HK-2 (cell line): ENCODE measurements at regions not wholly inside any gene's neighbourhood (a gene's known extent, or its start where the extent isn't known, plus 50 kb on each side); places are given as distances from the start of the nearest gene placed in this dataset.
A peak's percentile ranks its signal among the peaks of the same experiment; 100 is the strongest.

ENCODE experiments used
- DNase-seq: peaks from one replicate; pipeline ENCODE4 v3.0.0-alpha.2; 2018; ENCODE audit not compliant: unreplicated experiment

DNA sequence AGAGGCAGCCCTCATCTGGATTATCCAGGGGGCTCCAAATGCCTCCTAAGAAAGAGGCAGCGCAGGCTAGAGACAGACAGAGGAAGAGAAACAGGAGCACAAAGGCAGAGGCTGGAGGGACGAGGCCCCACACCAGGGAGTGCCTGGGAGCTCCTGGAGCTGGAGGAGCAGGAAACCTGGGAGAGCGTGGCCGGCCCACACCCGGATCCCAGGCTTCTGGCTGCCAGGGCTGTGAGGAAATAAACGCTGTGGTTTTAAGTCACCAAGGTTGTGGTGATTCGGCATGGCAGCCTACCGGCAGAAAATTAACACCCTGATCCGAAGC, 165.5 kb downstream of the OLFM1 start:
- DNase-seq = no peak

DNA sequence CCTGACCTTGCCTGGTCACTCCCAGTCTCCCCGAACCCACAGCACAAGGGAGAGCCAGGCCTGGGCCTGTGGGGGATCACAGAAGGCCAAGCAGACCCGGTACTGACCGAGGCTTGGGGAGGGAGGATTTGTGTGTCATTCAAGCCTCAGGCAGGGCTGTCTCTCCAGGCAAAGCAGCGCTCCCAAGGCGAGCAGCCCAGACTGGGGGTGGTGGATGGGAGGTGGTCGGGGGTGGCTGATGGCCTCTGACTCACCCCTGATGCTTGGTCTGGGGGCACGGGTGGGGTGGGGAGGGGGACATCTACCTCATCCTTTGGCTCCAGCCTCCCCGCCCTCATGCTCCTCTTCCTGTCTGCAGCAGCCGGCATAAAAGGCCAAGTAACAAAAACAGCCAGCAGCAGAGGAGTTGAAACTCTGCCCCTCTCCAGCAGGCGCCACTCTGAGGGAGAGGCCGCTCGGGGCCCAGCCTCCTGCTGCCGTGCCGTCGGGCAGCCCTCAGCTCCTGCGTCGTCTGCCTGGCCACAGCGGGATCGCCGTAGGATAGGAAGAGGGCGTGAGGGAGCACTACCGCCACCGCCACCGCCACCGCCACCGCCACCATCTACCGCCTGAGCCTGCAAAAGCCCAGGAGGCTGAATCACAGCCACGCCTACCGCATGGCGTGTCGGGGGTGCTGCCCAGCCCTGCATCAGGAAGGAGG, 166.0 kb downstream of the OLFM1 start:
- no peak for DNase-seq

DNA sequence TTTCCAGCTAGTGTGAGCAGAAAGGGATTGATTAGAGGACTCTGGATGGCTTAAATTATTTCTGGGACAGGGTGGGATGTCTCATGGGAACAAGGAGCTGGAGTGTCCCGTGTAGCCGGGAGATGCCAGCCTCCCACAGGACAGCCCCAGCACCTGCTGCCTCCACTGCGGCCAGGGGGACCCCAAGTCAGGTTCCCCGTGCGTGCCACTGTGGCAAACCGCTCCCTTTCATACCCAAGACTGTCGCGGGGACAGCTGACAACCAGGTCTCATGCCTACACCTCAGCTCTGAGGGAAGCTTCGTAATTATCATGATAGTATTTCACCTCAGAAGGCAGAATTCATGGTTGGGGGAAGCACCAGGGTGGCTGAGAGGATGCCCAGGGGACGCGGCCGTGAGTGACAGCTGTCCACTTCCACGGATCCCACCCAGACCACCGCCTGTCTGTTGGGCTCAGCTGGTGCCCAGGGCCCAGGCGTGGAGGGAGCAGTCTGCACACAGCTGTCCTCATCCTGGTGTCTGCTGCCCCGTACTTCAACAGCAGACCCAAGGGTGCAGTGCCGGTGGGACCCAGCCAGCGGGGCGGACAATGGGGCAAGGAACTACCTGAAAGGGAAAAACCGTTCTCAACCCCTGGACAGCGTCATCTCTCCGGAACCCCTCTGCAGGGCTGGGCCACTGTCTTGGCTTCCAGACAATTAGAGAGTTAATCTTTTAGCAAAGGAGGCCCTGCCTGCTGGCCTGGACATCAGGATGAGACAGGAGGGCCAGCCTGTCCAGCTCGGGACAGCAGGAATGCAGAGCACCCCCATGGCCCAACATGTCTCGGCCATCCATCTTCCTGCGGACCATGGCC, 166.9 kb downstream of the OLFM1 start:
- no peak for DNase-seq

DNA sequence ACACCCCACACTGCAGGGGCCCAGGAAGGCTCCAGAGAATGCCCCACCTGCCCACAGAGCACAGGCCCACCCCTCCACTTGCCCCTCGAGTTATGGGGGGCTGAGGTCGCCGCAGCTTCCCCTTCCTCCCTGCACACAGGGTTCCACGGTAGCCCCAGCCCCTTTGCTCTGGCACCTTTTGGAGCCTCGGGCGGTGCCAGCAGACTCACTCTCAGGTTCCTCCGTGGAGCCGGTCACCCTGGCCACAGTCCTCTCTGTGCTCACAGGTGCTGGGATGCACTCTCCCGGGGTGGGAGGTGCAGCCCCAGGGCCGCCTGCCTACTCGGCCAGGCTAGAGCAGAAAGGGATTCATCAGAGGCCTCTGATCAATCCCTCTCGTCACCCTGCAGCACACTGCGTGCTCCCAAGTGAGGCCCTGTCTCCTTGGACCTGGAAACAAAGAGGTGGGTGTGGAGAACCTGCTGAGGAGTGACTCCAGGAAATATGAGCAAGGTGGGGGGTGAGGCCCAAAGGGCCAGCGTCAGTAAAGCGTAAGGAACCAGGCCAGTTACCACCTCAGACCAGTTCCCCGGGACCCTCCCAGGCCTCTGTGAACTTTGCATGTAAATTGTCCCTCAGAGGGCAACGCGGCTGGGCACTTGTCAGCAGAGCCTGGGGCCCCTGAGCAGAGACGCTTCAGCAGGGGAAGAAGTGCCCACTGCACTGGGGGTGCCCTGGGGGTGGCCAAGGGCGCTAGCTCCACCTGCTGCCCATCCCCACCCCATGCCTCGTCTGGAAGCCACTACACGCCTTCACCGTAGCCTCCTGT, 167.8 kb downstream of the OLFM1 start:
- no peak for DNase-seq

DNA sequence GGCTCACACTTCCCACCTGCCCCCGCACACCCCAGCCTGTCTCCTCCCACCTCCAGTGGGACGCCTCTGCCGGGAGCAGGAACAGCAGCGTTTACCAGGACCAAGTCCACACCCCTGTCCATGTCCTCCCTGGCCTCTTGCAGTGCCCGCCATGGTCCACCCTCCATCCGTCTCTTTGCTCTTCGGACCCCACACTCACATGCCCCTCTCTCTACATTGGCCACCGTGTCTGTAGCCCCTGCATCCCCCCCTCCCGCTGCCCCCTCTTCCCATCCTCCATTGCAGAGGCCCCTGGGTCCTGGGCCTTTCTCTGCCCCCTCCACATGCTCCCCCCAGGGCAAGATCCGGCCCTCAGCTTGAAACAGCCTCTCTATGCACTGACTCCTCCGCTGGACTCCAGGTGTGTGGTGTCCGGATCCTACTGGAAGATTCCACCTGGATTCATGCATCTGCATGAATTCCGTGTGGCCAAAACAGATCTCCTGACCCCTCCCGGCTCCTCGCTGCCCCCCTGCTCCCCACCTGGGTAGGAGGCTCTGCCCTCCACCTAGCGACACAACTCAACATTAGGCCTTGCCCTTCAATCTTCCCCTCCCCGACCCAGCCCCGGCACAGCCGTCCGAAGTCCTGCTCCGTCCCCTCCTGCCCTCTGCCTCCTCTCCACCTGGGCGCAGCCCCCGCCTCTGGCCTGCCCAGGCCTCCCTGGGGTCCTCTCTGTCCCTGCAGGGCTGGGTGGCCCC, 168.5 kb downstream of the OLFM1 start:
- DNase-seq = no peak

DNA sequence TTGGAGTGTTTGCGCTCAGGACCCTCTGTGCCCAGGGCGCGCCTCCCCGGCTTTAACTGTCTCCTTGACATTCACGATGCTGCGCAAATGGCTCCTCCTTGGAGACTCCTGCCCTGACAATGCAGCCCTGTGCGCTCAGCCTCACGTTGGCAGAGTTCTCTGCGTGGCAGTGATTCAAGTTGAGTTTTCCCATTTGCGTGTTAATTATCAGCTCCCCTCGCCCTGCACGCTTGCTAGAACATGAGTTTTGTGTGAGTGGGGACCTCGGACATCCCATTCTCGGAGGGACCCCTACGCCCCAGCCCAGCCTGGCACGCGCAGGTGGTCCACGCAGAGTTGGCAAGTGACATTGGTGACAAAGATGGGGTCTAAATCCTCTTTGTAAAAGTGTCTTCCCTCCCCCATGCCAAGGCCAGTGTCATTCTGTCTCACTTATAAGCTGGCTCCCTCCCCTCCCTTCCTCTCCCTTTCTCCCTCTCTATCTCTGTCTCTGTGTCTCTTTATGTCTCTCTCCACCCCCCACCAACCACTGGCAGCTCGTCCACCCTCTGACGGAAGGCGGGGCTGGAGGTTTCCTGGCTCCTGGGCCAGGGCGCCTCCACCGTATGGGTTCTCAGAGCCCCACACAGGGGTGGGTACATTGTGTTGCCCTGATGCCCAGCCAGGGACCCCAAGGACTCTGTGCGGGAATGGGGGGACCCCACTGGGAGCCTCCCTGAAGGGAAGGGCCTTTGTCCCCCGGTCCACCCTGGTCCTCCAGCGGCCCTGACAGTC, 169.3 kb downstream of the OLFM1 start:
- no peak for DNase-seq

DNA sequence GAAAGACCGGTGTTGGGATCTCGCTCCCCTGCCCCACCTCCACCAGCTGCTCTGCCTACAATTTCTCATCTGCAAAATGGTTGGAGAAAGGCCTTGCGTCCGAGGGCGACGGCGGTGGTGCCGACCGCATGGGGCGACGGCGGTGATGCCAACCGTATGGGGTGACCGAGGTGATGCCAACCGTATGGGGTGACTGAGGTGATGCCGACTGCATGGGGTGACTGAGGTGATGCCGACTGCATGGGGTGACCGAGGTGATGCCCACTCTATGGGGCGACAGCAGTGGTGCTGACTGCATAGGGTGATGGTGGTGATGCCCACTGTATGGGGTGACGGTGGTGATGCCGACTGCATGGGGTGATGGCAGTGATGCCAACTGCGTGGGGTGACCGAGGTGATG, 171.0 kb downstream of the OLFM1 start:
- DNase-seq = no peak

DNA sequence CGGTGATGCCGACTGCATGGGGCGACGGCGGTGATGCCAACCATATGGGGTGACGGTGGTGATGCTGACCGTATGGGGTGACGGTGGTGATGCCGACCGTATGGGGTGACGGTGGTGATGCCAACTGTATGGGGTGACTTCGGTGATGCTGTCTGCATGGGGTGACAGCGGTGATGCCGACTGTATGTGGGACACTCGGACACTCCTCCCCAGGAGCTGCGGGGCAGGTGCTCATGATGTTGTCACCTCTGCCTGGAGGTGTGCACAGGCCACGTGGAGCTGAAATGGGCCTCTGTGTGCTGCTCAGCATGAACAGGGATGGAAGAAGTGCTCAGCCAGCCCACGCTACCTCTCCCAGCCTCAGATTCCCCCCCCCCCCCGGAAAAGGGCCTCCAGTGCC, 171.8 kb downstream of the OLFM1 start:
- DNase-seq = no peak

DNA sequence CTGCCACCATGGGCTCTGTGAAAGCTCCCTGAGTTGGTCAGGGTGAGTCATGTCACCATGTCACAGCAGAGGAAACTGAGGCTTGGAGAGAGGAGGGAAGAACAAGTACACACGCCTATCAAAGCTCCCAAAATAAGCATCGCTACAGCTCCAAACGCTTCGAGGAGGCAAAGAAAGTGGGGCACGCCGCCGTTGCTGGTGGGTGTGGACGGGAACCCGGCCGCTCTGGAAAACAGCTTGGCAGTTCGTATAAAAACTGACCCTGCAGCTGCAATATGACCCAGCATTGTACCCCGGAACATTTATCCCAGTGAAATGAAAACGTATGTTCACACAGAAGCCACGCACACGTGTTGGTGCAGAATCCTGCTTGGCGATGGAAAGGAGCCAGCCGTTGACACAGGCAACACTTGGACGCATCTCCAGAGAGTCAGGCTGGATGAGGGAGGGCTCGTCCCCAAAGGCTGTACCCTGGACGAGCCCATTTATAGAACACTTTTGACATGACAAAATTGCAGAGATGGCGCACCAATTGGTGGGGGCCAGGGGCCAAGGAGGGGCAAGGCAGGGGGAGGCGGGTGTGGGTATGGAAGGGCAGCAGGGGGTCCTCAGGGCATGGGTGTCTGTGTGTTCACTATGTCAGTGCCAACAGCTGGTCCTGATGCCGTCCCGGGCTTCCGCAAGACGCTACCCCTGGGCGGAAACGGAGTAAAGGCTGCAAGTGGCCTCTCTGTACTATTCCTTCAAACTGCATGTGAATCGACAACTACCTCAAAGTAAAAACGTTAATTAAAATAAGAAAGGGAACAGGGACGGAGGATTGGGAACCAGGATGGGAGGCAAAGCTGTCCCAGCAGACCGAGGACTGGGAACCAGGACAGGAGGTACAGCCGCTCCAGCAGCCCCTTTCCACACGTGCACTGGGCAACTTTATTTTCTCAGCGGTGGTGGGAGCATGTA, 173.0 kb downstream of the OLFM1 start:
- no peak for DNase-seq

DNA sequence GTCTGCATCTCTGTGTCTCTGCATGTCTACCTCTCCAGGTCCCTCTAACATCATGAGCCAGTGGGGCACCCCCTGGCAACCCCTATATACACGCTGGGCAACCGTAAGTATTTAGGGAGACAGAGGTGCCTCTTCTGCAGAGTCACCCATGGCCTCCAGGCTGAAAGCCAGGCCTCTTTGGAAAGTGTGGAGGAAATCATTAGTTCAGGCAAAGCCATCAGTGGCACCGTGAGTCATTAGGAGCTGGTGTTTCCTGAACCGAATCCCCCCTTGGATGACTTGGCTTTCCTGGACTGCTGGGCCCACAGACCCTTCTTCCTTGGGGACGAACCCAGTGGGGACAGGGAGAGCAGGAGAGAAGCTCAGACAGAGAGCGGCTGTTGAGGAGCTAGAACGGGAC, 174.8 kb downstream of the OLFM1 start:
- DNase-seq = peak; percentile 32

DNA sequence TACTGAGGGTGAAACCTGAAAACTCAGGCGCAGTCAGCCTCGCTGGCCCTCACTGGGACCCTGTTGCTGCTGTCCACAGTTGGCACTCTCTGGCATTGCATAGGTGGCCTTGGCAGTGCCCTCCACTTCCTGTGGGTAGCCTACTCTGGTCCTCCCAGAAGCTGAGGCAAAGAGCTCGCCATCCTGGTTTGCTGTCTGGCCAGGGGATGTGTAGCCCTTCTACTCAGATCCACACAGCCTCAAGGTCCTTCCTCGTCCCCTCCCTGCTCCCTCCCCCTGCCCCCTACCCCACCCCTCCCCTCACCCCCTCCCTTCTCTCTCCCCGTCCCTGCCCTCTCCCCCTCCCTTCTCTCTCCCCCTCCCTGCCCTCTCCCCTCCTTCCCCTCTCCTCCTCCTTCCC, 176.0 kb downstream of the OLFM1 start:
- no peak for DNase-seq

DNA sequence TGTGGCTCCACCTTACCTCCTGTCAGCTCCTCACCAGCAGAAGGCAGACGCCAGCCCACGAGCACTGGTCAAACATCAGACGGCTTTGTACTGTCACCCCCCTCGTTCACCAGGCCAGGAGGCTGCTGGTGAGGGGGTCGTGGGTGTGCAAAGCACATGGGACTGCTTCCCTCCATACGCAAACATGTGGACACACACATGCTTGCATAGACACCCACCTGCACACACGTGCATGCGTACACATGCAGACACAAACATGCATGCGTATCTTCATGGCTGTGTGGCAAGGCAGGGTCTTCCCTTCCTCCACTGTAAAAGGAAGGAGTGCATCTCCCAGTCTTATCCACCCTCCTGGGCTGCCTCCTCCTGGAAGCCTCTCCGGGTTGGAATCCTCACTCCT, 178.5 kb downstream of the OLFM1 start:
- DNase-seq = no peak

DNA sequence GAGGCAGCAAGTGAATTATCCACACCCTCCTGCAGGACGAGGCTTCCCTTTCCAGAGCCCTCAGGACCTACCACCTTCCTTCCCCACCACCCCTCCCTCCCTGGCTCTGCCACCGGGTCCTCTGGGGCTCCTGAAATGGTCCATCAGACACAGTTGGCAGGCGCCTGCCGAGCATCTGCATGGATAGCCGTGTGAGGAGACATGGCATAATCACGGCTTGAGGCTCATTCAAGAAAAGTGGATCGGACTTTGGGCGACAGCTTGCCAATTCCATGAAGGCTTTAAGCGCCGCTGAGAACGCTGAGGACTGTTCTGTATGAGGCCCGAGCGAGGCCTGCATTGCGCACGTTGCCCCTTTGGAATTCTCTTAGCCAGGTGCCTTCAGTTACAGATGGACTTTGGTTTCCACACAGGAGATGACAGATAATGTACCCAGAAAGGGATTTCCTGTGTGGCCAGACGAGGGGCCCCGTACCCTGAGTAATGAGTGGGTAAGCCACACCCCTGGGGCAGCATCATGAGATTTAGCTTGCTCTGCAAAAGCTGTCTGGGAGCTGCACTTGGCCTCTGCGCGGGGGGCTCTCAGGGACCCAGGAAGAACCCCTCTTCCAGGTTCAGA, 179.8 kb downstream of the OLFM1 start:
- DNase-seq = no peak

DNA sequence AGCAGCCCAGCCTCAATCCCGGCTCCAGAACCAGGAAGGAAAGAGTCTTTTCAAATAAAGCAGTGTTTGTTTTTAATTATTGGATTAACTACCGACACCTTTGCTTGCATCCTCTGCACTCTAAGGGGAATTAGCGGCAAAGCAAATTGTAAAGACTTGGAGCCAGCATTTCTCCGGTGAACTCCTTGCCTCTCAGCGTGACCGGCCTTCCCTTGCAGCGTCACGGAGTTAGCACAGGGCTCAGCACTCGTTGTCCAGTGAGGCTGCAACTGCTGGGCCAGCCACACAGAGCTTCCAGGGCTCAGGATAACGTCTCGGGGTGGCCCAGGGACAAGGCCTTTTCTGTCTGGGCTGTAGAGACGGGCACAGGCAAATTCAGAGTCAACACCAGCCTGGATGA, 180.6 kb downstream of the OLFM1 start:
- DNase-seq = no peak

DNA sequence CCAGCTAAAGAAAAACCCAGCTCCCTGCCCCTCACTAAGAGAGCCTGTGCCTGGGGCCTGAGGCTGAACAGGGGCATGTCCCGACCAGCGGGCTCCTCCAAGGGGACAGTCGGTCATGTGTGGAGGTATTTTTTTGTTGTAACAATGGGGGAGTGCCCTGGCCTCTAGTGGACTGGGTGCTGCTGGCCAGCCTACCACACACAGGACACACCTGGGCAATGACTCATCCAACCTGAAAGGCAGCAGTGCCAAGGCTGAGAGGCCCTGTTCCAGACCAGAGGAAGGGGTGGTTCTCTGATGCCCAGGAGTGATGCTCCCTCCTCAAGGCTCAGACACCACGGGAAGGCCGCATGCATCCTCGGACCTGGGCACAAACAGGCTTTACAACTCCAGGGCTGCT, 181.5 kb downstream of the OLFM1 start:
- DNase-seq = no peak

DNA sequence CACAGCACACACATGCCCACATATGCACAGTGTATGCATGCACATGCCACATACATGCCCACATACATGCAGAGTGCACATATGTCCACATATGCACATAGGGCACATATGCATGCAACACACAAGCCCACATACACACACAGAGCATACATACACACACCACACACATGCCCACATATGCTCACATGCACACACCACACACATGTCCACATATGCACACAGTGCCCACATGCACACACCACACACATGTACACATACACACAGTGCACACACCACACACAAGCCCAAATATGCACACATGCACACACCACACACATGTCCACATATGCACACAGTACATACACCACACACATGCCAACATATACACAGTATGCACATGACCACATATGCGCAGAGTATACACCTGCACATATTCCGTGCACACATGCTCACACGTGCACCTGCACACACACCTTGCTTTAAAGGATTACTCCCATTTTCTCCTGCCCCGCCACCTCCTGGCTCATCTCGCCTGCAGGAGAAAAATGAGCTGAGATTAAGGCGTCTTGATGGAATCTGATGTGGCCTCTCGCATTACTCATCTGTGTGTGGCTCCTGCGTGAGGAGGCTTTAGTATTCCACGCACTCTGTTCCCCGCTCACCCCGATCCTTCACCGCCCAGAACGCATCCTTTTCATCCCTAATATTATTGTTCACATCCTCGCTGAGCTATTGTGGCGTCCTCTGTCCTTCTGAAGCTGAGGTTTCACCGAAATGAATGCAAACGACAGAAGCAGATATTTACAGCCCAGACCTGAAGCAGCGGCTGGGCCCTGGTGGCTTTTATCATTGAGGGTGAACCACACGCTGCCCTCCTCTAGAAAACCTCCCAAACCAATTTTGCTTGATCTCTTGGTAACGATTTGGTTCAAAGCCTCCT, 182.7 kb downstream of the OLFM1 start:
- DNase-seq = no peak

DNA sequence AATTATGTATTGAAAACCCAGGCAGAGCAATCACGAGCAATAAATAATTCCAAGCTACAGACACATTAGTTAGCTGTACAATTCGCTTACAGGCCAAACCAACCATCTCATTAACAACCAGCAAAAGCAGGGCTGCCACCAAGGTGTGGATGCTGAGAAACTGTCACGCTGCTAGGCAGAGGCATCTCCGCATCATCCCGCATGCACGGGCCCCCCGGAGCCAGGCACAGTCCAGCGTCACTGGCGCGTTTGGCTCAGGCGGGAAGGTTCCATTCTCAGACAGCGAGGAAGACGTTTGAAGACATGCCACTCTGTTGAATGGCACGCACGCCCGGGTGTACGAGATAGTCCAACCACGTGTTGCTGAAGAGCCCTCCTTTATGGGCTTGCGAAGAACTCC, 184.0 kb downstream of the OLFM1 start:
- no peak for DNase-seq

DNA sequence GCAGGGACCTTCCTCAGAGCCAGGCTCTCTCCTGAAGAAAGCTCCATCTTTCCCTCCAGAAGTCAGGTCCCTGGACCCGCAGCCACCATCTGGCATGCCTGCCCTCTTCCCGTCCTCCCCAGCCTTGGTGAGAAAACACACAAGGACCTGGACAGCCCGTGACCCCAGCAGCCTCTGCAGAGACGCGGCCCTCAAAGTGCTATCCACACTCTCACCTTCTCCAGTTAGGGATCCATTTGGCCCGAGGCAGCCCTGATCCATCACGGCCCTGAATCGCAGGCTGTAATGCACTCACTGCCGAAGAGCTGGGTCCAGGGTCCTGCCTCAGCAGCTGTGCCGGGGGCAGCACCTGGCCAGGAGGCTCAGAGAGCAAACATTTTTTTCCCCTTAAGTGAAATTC, 185.1 kb downstream of the OLFM1 start:
- DNase-seq = no peak

DNA sequence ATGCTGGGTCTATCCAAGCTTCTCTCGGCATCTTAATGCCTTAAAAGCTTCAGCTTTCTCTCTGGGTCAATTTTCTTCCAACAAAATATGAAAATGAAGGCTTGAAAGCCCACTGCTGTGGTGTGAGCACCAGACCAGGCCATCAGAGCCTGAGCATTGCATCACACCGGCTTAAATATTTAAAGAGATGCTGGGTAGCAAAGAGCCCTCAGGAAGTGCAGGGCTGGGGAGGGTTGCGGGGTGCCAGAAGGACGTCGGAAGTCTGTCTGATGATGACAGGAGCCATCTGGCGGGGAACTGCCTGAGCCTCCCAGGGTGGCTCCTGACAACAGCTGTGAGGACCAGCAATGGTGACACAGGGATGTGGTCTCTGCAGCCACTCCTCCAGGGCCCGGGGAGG, 185.5 kb downstream of the OLFM1 start:
- DNase-seq = no peak
